ENCODE measurements at regions not wholly inside any gene's neighbourhood (a gene's known extent, or its start where the extent isn't known, plus 50 kb on each side); places are given as distances from the start of the nearest gene placed in this dataset.

DNA sequence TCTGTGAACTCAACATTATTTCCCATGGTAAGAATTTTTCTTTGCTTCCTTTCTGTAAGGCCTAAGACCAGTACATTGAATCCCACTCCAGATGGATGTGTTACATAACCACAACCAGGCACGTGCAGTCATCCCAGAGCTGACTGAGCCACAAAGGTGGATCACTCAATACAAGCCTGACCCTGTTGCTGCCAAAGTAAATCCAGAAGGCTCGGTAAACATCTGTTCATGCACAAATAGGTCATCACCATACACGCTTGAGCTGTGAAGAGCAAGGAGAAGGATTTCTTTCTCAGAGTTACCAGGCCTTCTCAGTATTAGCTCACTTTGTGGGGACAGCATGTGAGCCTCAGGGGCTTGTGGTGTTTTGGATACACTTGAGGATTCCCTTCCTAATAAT lies 791.4 kb upstream of the FANCL start:
- TF ChIP-seq GATA3 (IDR thresholded peaks at IDR 0.05; ENCODE audit: low read depth, low read length) (no peak), GATA2 (IDR thresholded peaks at IDR 0.05; ENCODE audit: low read depth, low read length) (no peak)
